Embryonic facial prominence (tissue), 1 donor: ENCODE measurements at regions not wholly inside any gene's neighbourhood (a gene's known extent, or its start where the extent isn't known, plus 50 kb on each side); places are given as distances from the start of the nearest gene placed in this dataset.

Experiments used
- DNase-seq: peaks from one replicate; pipeline ENCODE4 v3.0.0-alpha.2; 2016; ENCODE audit errors: extremely low spot score

- no peak for DNase-seq
Measured at GRCh38 chr10:128465697-128466096, 339.5 kb upstream of the MKI67 start.

GRCh38 chr10:128466831-128467371, 340.7 kb upstream of the MKI67 start:
- DNase-seq = no peak

GRCh38 chr10:128468462-128468861, 342.2 kb upstream of the MKI67 start:
- no peak for DNase-seq

- DNase-seq = no peak
Measured at GRCh38 chr10:128469515-128469914, 343.3 kb upstream of the MKI67 start.

GRCh38 chr10:128470321-128470965, 344.2 kb upstream of the MKI67 start:
- DNase-seq = no peak

- no peak for DNase-seq
Measured at GRCh38 chr10:128471151-128471550, 344.9 kb upstream of the MKI67 start.

GRCh38 chr10:128472196-128472595, 346.0 kb upstream of the MKI67 start:
- DNase-seq = no peak

GRCh38 chr10:128473396-128473795, 347.2 kb upstream of the MKI67 start:
- DNase-seq = no peak

GRCh38 chr10:128473911-128474310, 347.7 kb upstream of the MKI67 start:
- no peak for DNase-seq

GRCh38 chr10:128474571-128474970, 348.3 kb upstream of the MKI67 start:
- no peak for DNase-seq

GRCh38 chr10:128475686-128476367, 349.6 kb upstream of the MKI67 start:
- no peak for DNase-seq

GRCh38 chr10:128476368-128476725, 350.1 kb upstream of the MKI67 start:
- peak; percentile 62 for DNase-seq

- DNase-seq = no peak
Measured at GRCh38 chr10:128476845-128477244, 350.6 kb upstream of the MKI67 start.

GRCh38 chr10:128480601-128481000, 354.4 kb upstream of the MKI67 start:
- no peak for DNase-seq

GRCh38 chr10:128481152-128481840, 355.1 kb upstream of the MKI67 start:
- no peak for DNase-seq

GRCh38 chr10:128482052-128482451, 355.8 kb upstream of the MKI67 start:
- DNase-seq = no peak

GRCh38 chr10:128483216-128483615, 357.0 kb upstream of the MKI67 start:
- DNase-seq = no peak

- no peak for DNase-seq
Measured at GRCh38 chr10:128484041-128484440, 357.8 kb upstream of the MKI67 start.

GRCh38 chr10:128485701-128486235, 359.5 kb upstream of the MKI67 start:
- no peak for DNase-seq

GRCh38 chr10:128487517-128487916, 361.3 kb upstream of the MKI67 start:
- no peak for DNase-seq

- no peak for DNase-seq
Measured at GRCh38 chr10:128489324-128490247, 363.4 kb upstream of the MKI67 start.
